Endodermal cell (in vitro differentiated cells): ENCODE measurements at regions not wholly inside any gene's neighbourhood (a gene's known extent, or its start where the extent isn't known, plus 50 kb on each side); places are given as distances from the start of the nearest gene placed in this dataset.

ENCODE experiments used
- DNase-seq: peaks from one replicate; pipeline ENCODE4 v3.0.0-alpha.2; 2017
- H3K27ac ChIP-seq: 2 replicates; pipeline ENCODE4 v1.5.1; 2013; ENCODE audit warnings: mild to moderate bottlenecking, low read depth, low read length, moderate library complexity
- H3K27me3 ChIP-seq: 2 replicates; pipeline ENCODE4 v1.6.1; 2013; ENCODE audit warnings: mild to moderate bottlenecking, low read length, moderate library complexity; ENCODE audit not compliant: insufficient read depth, control insufficient read depth, poor library complexity, severe bottlenecking
- H3K36me3 ChIP-seq: 2 replicates; pipeline ENCODE4 v1.7.0; 2013; ENCODE audit warnings: mild to moderate bottlenecking, low read length, moderate library complexity; ENCODE audit not compliant: control insufficient read depth, insufficient read depth
- H3K4me1 ChIP-seq: one replicate; pipeline ENCODE4 v1.7.0; 2013; ENCODE audit warnings: low read length; ENCODE audit not compliant: control insufficient read depth, insufficient read depth
- H3K4me3 ChIP-seq: 2 replicates; pipeline ENCODE4 v1.5.1; 2013; ENCODE audit warnings: mild to moderate bottlenecking, low read length, moderate library complexity
- H3K9ac ChIP-seq: 2 replicates; pipeline ENCODE4 v1.6.1; 2013; ENCODE audit warnings: mild to moderate bottlenecking, low read length, moderate library complexity; ENCODE audit not compliant: poor library complexity, severe bottlenecking; ENCODE audit errors: extremely low read depth
- H3K9me3 ChIP-seq: 2 replicates; pipeline ENCODE4 v1.6.1; 2013; ENCODE audit warnings: mild to moderate bottlenecking, low read length, moderate library complexity; ENCODE audit not compliant: control insufficient read depth
- H3K27ac Mint-ChIP-seq: 2 replicates; pipeline ENCODE4 v1.8.0; 2020; ENCODE audit warnings: mixed read lengths
- H3K27me3 Mint-ChIP-seq: 2 replicates; pipeline ENCODE4 v1.8.0; 2021; ENCODE audit warnings: mild to moderate bottlenecking, mixed read lengths; ENCODE audit not compliant: insufficient read depth
- H3K36me3 Mint-ChIP-seq: 2 replicates; pipeline ENCODE4 v1.8.0; 2020; ENCODE audit warnings: low read depth, mixed read lengths
- H3K4me1 Mint-ChIP-seq: 2 replicates; pipeline ENCODE4 v1.8.0; 2020; ENCODE audit warnings: mixed read lengths
- H3K4me3 Mint-ChIP-seq: 2 replicates; pipeline ENCODE4 v1.8.0; 2020; ENCODE audit warnings: mild to moderate bottlenecking, moderate library complexity, mixed read lengths
- H3K9me3 Mint-ChIP-seq: 2 replicates; pipeline ENCODE4 v1.8.0; 2020; ENCODE audit warnings: mild to moderate bottlenecking, mixed read lengths
- CTCF ChIP-seq: fragments of 200-600 bp; sonication (generic); conservative IDR thresholded peaks from 2 replicates; pipeline ENCODE4 v1.5.0; 2021; ENCODE audit warnings: antibody characterized with exemption, mild to moderate bottlenecking
- whole genome bisulfite sequencing, 2 experiments: methylation state at CpG; one replicate each; pipeline versions ENCODE4 v1.1.5 to v1.1.7; 2013; ENCODE audit warnings: missing lambda C conversion rate in 2 of 2, mixed read lengths in 1 of 2; ENCODE audit not compliant: insufficient coverage in 1 of 2, insufficient read length in 1 of 2; 5-methylcytosine and 5-hydroxymethylcytosine counted together

GRCh38 chr7:156173748-156174353 lies 361.6 kb upstream of the SHH start:
- Mint-ChIP-seq H3K36me3 (no peaks in the 10 kb centered on the region), H3K27me3 (no peaks in the 10 kb centered on the region), H3K4me3 (no peak overlapping the region), H3K27ac (no peak overlapping the region), H3K9me3 (no peaks in the 10 kb centered on the region), H3K4me1 (no peaks in the 10 kb centered on the region)
- H3K27me3 ChIP-seq = no peaks in the 10 kb centered on the region
- no peaks in the 10 kb centered on the region for H3K4me1 ChIP-seq
- no peak overlapping the region for H3K4me3 ChIP-seq
- DNase-seq = peak; percentile 38
- 86 to 87% methylated on average over 14 to 18 of the region's 18 CpGs for WGBS, 2 experiments
- H3K9me3 ChIP-seq = no peaks in the 10 kb centered on the region
- no peak for TF ChIP-seq CTCF
- no peaks in the 10 kb centered on the region for H3K36me3 ChIP-seq
- H3K27ac ChIP-seq = no peak overlapping the region
- H3K9ac ChIP-seq = no peak overlapping the region

- no peaks in the 10 kb centered on the region for H3K4me1 Mint-ChIP-seq
- no peak overlapping the region for H3K27ac Mint-ChIP-seq
- H3K36me3 Mint-ChIP-seq = no peaks in the 10 kb centered on the region
- Histone ChIP-seq H3K27me3 (no peaks in the 10 kb centered on the region), H3K9ac (no peak overlapping the region), H3K9me3 (no peaks in the 10 kb centered on the region), H3K27ac (no peak overlapping the region), H3K4me1 (no peaks in the 10 kb centered on the region), H3K36me3 (no peaks in the 10 kb centered on the region), H3K4me3 (no peak overlapping the region)
- H3K27me3 Mint-ChIP-seq = no peaks in the 10 kb centered on the region
- no peak overlapping the region for H3K4me3 Mint-ChIP-seq
- WGBS, 2 experiments = 88 to 93% methylated on average over 9 to 13 of the region's 13 CpGs
- peak; percentile 42 for DNase-seq
- H3K9me3 Mint-ChIP-seq = no peaks in the 10 kb centered on the region
- TF ChIP-seq CTCF = no peak
Measured at GRCh38 chr7:156173346-156173745, 361.1 kb upstream of the SHH start.

- 78% methylated on average over 5 to 6 of the region's 6 CpGs for WGBS, 2 experiments
- Mint-ChIP-seq H3K9me3 (no peaks in the 10 kb centered on the region), H3K4me1 (no peaks in the 10 kb centered on the region), H3K27me3 (no peaks in the 10 kb centered on the region), H3K27ac (no peak overlapping the region), H3K4me3 (no peak overlapping the region), H3K36me3 (no peaks in the 10 kb centered on the region)
- no peak overlapping the region for H3K4me3 ChIP-seq
- peak; percentile 24 for DNase-seq
- no peaks in the 10 kb centered on the region for H3K27me3 ChIP-seq
- no peak for TF ChIP-seq CTCF
- H3K9me3 ChIP-seq = no peaks in the 10 kb centered on the region
- no peak overlapping the region for H3K27ac ChIP-seq
- no peak overlapping the region for H3K9ac ChIP-seq
- H3K36me3 ChIP-seq = no peaks in the 10 kb centered on the region
- no peaks in the 10 kb centered on the region for H3K4me1 ChIP-seq
Measured at GRCh38 chr7:156172638-156173037, 360.4 kb upstream of the SHH start.
